Neural progenitor cell (in vitro differentiated cells): ENCODE measurements at regions not wholly inside any gene's neighbourhood (a gene's known extent, or its start where the extent isn't known, plus 50 kb on each side); places are given as distances from the start of the nearest gene placed in this dataset.

Experiments
- DNase-seq: peaks from one replicate; pipeline ENCODE4 v3.0.0-alpha.2; 2016; ENCODE audit warnings: low spot score
- H2AFZ ChIP-seq: fragments of 200-600 bp; sonication (generic); replicated peaks from 2 replicates; pipeline ENCODE4 v1.6.1; 2016; ENCODE audit warnings: antibody characterized with exemption
- H3F3A ChIP-seq: fragments of 200-600 bp; sonication (generic); 2 replicates; pipeline ENCODE4 v1.6.1; 2016; ENCODE audit warnings: antibody characterized with exemption, low read depth
- H3K27ac ChIP-seq: fragments of 200-600 bp; sonication (generic); 2 replicates; pipeline ENCODE4 v1.5.1; 2016; ENCODE audit warnings: mild to moderate bottlenecking
- H3K27me3 ChIP-seq: fragments of 200-600 bp; sonication (generic); 2 replicates; pipeline ENCODE4 v1.6.1; 2016; ENCODE audit warnings: mild to moderate bottlenecking, moderate library complexity
- H3K36me3 ChIP-seq: fragments of 200-600 bp; sonication (generic); 2 replicates; pipeline ENCODE4 v1.5.1; 2016
- H3K4me1 ChIP-seq: fragments of 200-600 bp; sonication (generic); 2 replicates; pipeline ENCODE4 v1.6.1; 2016; ENCODE audit warnings: mixed run types
- H3K4me2 ChIP-seq: fragments of 200-600 bp; sonication (generic); 2 replicates; pipeline ENCODE4 v1.6.1; 2016
- H3K4me3 ChIP-seq: fragments of 200-600 bp; sonication (generic); 2 replicates; pipeline ENCODE4 v1.5.1; 2016
- H3K79me2 ChIP-seq: fragments of 200-600 bp; sonication (generic); 2 replicates; pipeline ENCODE4 v1.6.1; 2016; ENCODE audit warnings: low read depth
- H3K9ac ChIP-seq: fragments of 200-600 bp; sonication (generic); 2 replicates; pipeline ENCODE4 v1.6.1; 2016
- H3K9me3 ChIP-seq: fragments of 200-600 bp; sonication (generic); 2 replicates; pipeline ENCODE4 v1.5.1; 2016; ENCODE audit warnings: low read depth
- H4K20me1 ChIP-seq: fragments of 200-600 bp; sonication (generic); 2 replicates; pipeline ENCODE4 v1.6.1; 2016; ENCODE audit warnings: low read depth
- H3K27ac Mint-ChIP-seq: 3 replicates; pipeline ENCODE4 v1.8.0; 2021; ENCODE audit warnings: mixed read lengths
- H3K27me3 Mint-ChIP-seq: 2 replicates; pipeline ENCODE4 v1.8.0; 2022; ENCODE audit warnings: low read depth, mild to moderate bottlenecking, inconsistent platforms, moderate library complexity, mixed read lengths; ENCODE audit not compliant: insufficient read depth
- H3K36me3 Mint-ChIP-seq: 3 replicates; pipeline ENCODE4 v1.8.0; 2021; ENCODE audit warnings: mixed read lengths
- H3K4me1 Mint-ChIP-seq: 3 replicates; pipeline ENCODE4 v1.8.0; 2021; ENCODE audit warnings: mixed read lengths
- H3K4me3 Mint-ChIP-seq: 3 replicates; pipeline ENCODE4 v1.8.0; 2021; ENCODE audit warnings: mild to moderate bottlenecking, moderate library complexity, mixed read lengths
- H3K9me3 Mint-ChIP-seq: 3 replicates; pipeline ENCODE4 v1.8.0; 2020; ENCODE audit warnings: mixed read lengths
- CTCF ChIP-seq: fragments of 200-600 bp; sonication (generic); IDR thresholded peaks from 2 replicates; pipeline ENCODE4 v1.5.1; 2017; ENCODE audit warnings: antibody characterized with exemption, mild to moderate bottlenecking
- EZH2 ChIP-seq: fragments of 200-600 bp; sonication (generic); IDR thresholded peaks from 2 replicates; pipeline ENCODE4 v1.6.1; 2017; ENCODE audit warnings: antibody characterized with exemption, mild to moderate bottlenecking, moderate library complexity
- EZH2phosphoT487 ChIP-seq: fragments of 200-600 bp; sonication (generic); IDR thresholded peaks from 2 replicates; pipeline ENCODE4 v1.6.1; 2017; ENCODE audit warnings: antibody characterized with exemption

- Histone ChIP-seq H3K27ac (no peak overlapping the region), H3K79me2 (no peaks in the 10 kb centered on the region), H3K9me3 (no peaks in the 10 kb centered on the region), H3F3A (no peaks in the 10 kb centered on the region), H4K20me1 (no peaks in the 10 kb centered on the region), H3K4me2 (no peak overlapping the region), H3K9ac (no peak overlapping the region), H3K4me3 (no peak overlapping the region), H3K36me3 (no peaks in the 10 kb centered on the region), H3K4me1 (peaks cover 6% of the 10 kb centered on the region), H2AFZ (no peak overlapping the region), H3K27me3 (no peaks in the 10 kb centered on the region)
- Mint-ChIP-seq H3K4me3 (no peak overlapping the region), H3K27ac (no peak overlapping the region), H3K4me1 (peaks cover 21% of the 10 kb centered on the region), H3K36me3 (peaks cover 3% of the 10 kb centered on the region), H3K27me3 (peaks cover 2% of the 10 kb centered on the region), H3K9me3 (peaks cover 5% of the 10 kb centered on the region)
- TF ChIP-seq EZH2phosphoT487 (no peak), CTCF (no peak), EZH2 (no peak)
- no peak for DNase-seq
Measured at GRCh38 chr5:133849116-133849515, 119.3 kb downstream of the C5orf15 start.

GRCh38 chr5:133848341-133848811 is 120.0 kb downstream of the C5orf15 start:
- no peaks in the 10 kb centered on the region for H3K36me3 Mint-ChIP-seq
- Histone ChIP-seq H3K4me1 (peaks cover 7% of the 10 kb centered on the region), H3K9me3 (no peaks in the 10 kb centered on the region), H3F3A (no peaks in the 10 kb centered on the region), H3K36me3 (no peaks in the 10 kb centered on the region), H3K27ac (no peak overlapping the region), H3K4me3 (no peak overlapping the region), H3K9ac (no peak overlapping the region), H3K27me3 (no peaks in the 10 kb centered on the region), H2AFZ (no peak overlapping the region), H4K20me1 (no peaks in the 10 kb centered on the region), H3K79me2 (no peaks in the 10 kb centered on the region), H3K4me2 (no peak overlapping the region)
- TF ChIP-seq CTCF (no peak), EZH2 (no peak), EZH2phosphoT487 (no peak)
- H3K27me3 Mint-ChIP-seq, result peaks cover 2% of the 10 kb centered on the region
- DNase-seq, result no peak
- H3K4me3 Mint-ChIP-seq, result no peak overlapping the region
- peaks cover 1% of the 10 kb centered on the region for H3K9me3 Mint-ChIP-seq
- peaks cover 22% of the 10 kb centered on the region for H3K4me1 Mint-ChIP-seq
- peak overlapping the region; percentile 12 for H3K27ac Mint-ChIP-seq

GRCh38 chr5:133847886-133848285 is 120.5 kb downstream of the C5orf15 start:
- no peak for DNase-seq
- TF ChIP-seq CTCF, result no peak
- no peak for TF ChIP-seq EZH2
- TF ChIP-seq EZH2phosphoT487, result no peak
- H3K27ac Mint-ChIP-seq, result peak overlapping the region; percentile 12
- H3K9me3 ChIP-seq, result no peaks in the 10 kb centered on the region
- H3K4me2 ChIP-seq, result no peak overlapping the region
- no peak overlapping the region for H3K9ac ChIP-seq
- H3K4me3 Mint-ChIP-seq, result no peak overlapping the region
- no peak overlapping the region for H2AFZ ChIP-seq
- no peaks in the 10 kb centered on the region for H3K36me3 Mint-ChIP-seq
- H3K4me1 ChIP-seq, result peaks cover 7% of the 10 kb centered on the region
- no peaks in the 10 kb centered on the region for H4K20me1 ChIP-seq
- H3K27me3 ChIP-seq, result no peaks in the 10 kb centered on the region
- peaks cover 1% of the 10 kb centered on the region for H3K9me3 Mint-ChIP-seq
- H3K4me1 Mint-ChIP-seq, result peaks cover 25% of the 10 kb centered on the region
- H3K79me2 ChIP-seq, result no peaks in the 10 kb centered on the region
- no peaks in the 10 kb centered on the region for H3F3A ChIP-seq
- peaks cover 4% of the 10 kb centered on the region for H3K27me3 Mint-ChIP-seq
- H3K36me3 ChIP-seq, result no peaks in the 10 kb centered on the region
- no peak overlapping the region for H3K27ac ChIP-seq
- H3K4me3 ChIP-seq, result no peak overlapping the region
